SK-N-SH treated with all-trans-retinoic acid at 6 μM for 48 hours (cell line): ENCODE measurements at regions not wholly inside any gene's neighbourhood (a gene's known extent, or its start where the extent isn't known, plus 50 kb on each side); places are given as distances from the start of the nearest gene placed in this dataset.

Source experiments
- BACH2 ChIP-seq: fragments of 250-450 bp; sonication (Bioruptor Pico); IDR thresholded peaks from 2 replicates; pipeline ENCODE4 v1.9.0; 2021; ENCODE audit warnings: mild to moderate bottlenecking, borderline replicate concordance
- CREB5 ChIP-seq: fragments of 250-450 bp; sonication (Bioruptor Pico); IDR thresholded peaks from 2 replicates; pipeline ENCODE4 v1.5.1; 2020; ENCODE audit warnings: low read depth, mild to moderate bottlenecking, moderate library complexity
- CSRNP3 ChIP-seq: fragments of 250-450 bp; sonication (Bioruptor Pico); IDR thresholded peaks from 2 replicates; pipeline ENCODE4 v1.5.1; 2021; ENCODE audit warnings: mild to moderate bottlenecking, moderate library complexity
- ESRRG ChIP-seq: fragments of 250-450 bp; sonication (Bioruptor Pico); IDR thresholded peaks from 2 replicates; pipeline ENCODE4 v1.6.1; 2021; ENCODE audit warnings: mild to moderate bottlenecking
- GLIS3 ChIP-seq: fragments of 250-450 bp; sonication (Bioruptor Pico); IDR thresholded peaks from 2 replicates; pipeline ENCODE4 v1.5.0; 2020; ENCODE audit warnings: mild to moderate bottlenecking, moderate library complexity
- ISL1 ChIP-seq: fragments of 250-450 bp; sonication (Bioruptor Pico); IDR thresholded peaks from 2 replicates; pipeline ENCODE4 v2.1.2; 2022; ENCODE audit warnings: mild to moderate bottlenecking, moderate library complexity
- POU6F1 ChIP-seq: fragments of 250-450 bp; sonication (Bioruptor Pico); IDR thresholded peaks from 2 replicates; pipeline ENCODE4 v1.8.0; 2021; ENCODE audit warnings: low read depth, mild to moderate bottlenecking, moderate library complexity, borderline replicate concordance
- RARB ChIP-seq: fragments of 250-450 bp; sonication (Bioruptor Pico); IDR thresholded peaks from 2 replicates; pipeline ENCODE4 v1.8.0; 2021; ENCODE audit warnings: mild to moderate bottlenecking, moderate library complexity
- SNAI2 ChIP-seq: fragments of 250-450 bp; sonication (Bioruptor Pico); IDR thresholded peaks from 2 replicates; pipeline ENCODE4 v1.5.0; 2020; ENCODE audit warnings: mild to moderate bottlenecking, moderate library complexity
- TCF4 ChIP-seq: fragments of 250-450 bp; sonication (Bioruptor Pico); IDR thresholded peaks from 2 replicates; pipeline ENCODE4 v1.8.0; 2021; ENCODE audit warnings: mild to moderate bottlenecking, moderate library complexity, borderline replicate concordance
- ZC3H10 ChIP-seq: fragments of 250-450 bp; sonication (Bioruptor Pico); IDR thresholded peaks from 2 replicates; pipeline ENCODE4 v1.5.1; 2021; ENCODE audit warnings: mild to moderate bottlenecking, moderate library complexity
- ZFP3 ChIP-seq: fragments of 250-450 bp; sonication (Bioruptor Pico); IDR thresholded peaks from 2 replicates; pipeline ENCODE4 v1.5.0; 2020; ENCODE audit warnings: mild to moderate bottlenecking, moderate library complexity
- ZNF70 ChIP-seq: fragments of 450-650 bp; formaldehyde crosslinking; IDR thresholded peaks from 2 replicates; pipeline ENCODE4 v1.5.0; 2020; ENCODE audit warnings: mild to moderate bottlenecking, moderate library complexity
- ZNF8 ChIP-seq: fragments of 450-650 bp; formaldehyde crosslinking; IDR thresholded peaks from 2 replicates; pipeline ENCODE4 v1.5.0; 2020; ENCODE audit warnings: mild to moderate bottlenecking, moderate library complexity

- no peak for TF ChIP-seq ESRRG (CRISPR knock-in tag)
- TF ChIP-seq ISL1 (CRISPR knock-in tag): no peak
- no peak for TF ChIP-seq POU6F1 (CRISPR knock-in tag)
- no peak for TF ChIP-seq CREB5 (CRISPR knock-in tag)
- no peak for TF ChIP-seq CSRNP3 (CRISPR knock-in tag)
- TF ChIP-seq ZC3H10: no peak
- no peak for TF ChIP-seq RARB (CRISPR knock-in tag)
- no peak for TF ChIP-seq ZNF70
- no peak for TF ChIP-seq BACH2
- TF ChIP-seq TCF4: no peak
- TF ChIP-seq GLIS3 (CRISPR knock-in tag): no peak
- TF ChIP-seq ZNF8: no peak
- no peak for TF ChIP-seq SNAI2 (CRISPR knock-in tag)
- no peak for TF ChIP-seq ZFP3 (CRISPR knock-in tag)
These were observed 254.9 kb downstream of the PLK2 start for GRCh38 chr5:58204966-58205365.
